SU-DHL-6 (cell line): ENCODE measurements at regions not wholly inside any gene's neighbourhood (a gene's known extent, or its start where the extent isn't known, plus 50 kb on each side); places are given as distances from the start of the nearest gene placed in this dataset.

Source experiments
- H2AFZ ChIP-seq: fragments of 200-600 bp; sonication (generic); 2 replicates; pipeline ENCODE4 v1.6.1; 2014; ENCODE audit warnings: low read depth, mild to moderate bottlenecking, moderate library complexity, mixed read lengths, antibody characterized with exemption, low read length; ENCODE audit not compliant: severe bottlenecking
- H3F3A ChIP-seq: fragments of 200-600 bp; shearing (Covaris generic); 2 replicates; pipeline ENCODE4 v1.6.0; 2016; ENCODE audit warnings: antibody characterized with exemption, mild to moderate bottlenecking; ENCODE audit not compliant: insufficient read depth
- H3K27ac ChIP-seq: fragments of 200-600 bp; sonication (generic); 2 replicates; pipeline ENCODE4 v1.5.1; 2016; ENCODE audit warnings: low read depth, mild to moderate bottlenecking, low read length, moderate library complexity, mixed read lengths
- H3K27me3 ChIP-seq: fragments of 200-600 bp; sonication (generic), shearing (Covaris generic); 2 replicates; pipeline ENCODE4 v1.6.0; 2014; ENCODE audit warnings: mild to moderate bottlenecking, low read length
- H3K36me3 ChIP-seq: fragments of 200-600 bp; sonication (generic); 2 replicates; pipeline ENCODE4 v1.6.1; 2014; ENCODE audit warnings: mild to moderate bottlenecking, low read length, mixed read lengths
- H3K4me2 ChIP-seq: fragments of 300-600, 200-600 bp; shearing (Covaris generic), sonication (generic); 2 replicates; pipeline ENCODE4 v1.6.0; 2014; ENCODE audit warnings: low read length, low read depth, mild to moderate bottlenecking; ENCODE audit not compliant: poor library complexity, severe bottlenecking
- H3K4me3 ChIP-seq: fragments of 200-600 bp; sonication (generic); 2 replicates; pipeline ENCODE4 v1.5.1; 2014; ENCODE audit warnings: antibody characterized with exemption, low read length, mild to moderate bottlenecking, mixed read lengths; ENCODE audit not compliant: insufficient read depth, poor library complexity, severe bottlenecking
- H3K79me2 ChIP-seq: fragments of 200-600 bp; sonication (generic); 2 replicates; pipeline ENCODE4 v1.6.1; 2014; ENCODE audit warnings: mild to moderate bottlenecking, low read length, moderate library complexity; ENCODE audit not compliant: insufficient read depth
- H3K9ac ChIP-seq: fragments of 200-600 bp; sonication (generic); 2 replicates; pipeline ENCODE4 v1.7.0; 2014; ENCODE audit warnings: mild to moderate bottlenecking, low read length
- H3K9me2 ChIP-seq: fragments of 200-600 bp; sonication (generic); replicated peaks from 2 replicates; pipeline ENCODE4 v1.6.1; 2014; ENCODE audit warnings: low read length; ENCODE audit not compliant: insufficient read depth
- H3K9me3 ChIP-seq: fragments of 200-600 bp; sonication (generic); 2 replicates; pipeline ENCODE4 v1.6.1; 2014; ENCODE audit warnings: low read length, mixed read lengths; ENCODE audit not compliant: insufficient read depth
- H4K20me1 ChIP-seq: fragments of 200-600 bp; sonication (generic); 2 replicates; pipeline ENCODE4 v1.6.1; 2014; ENCODE audit warnings: low read depth, mild to moderate bottlenecking, antibody characterized with exemption, low read length, moderate library complexity, mixed read lengths
- CTCF ChIP-seq: fragments of 200-600 bp; sonication (generic); IDR thresholded peaks from one replicate; pipeline ENCODE4 v1.5.1; 2017; ENCODE audit warnings: antibody characterized with exemption, mild to moderate bottlenecking, low read length, moderate library complexity; ENCODE audit not compliant: insufficient read depth, poor library complexity, severe bottlenecking
- EZH2phosphoT487 ChIP-seq: fragments of 200-600 bp; sonication (generic), shearing (Covaris generic); conservative IDR thresholded peaks from 2 replicates; pipeline ENCODE4 v1.6.1; 2018; ENCODE audit warnings: mild to moderate bottlenecking, antibody characterized with exemption, low read length, moderate library complexity, mixed read lengths

GRCh38 chr12:83257726-83258125 lies 571.0 kb downstream of the TMTC2 start:
- H3K27me3 ChIP-seq: no peaks in the 10 kb centered on the region
- H3K9me3 ChIP-seq: no peaks in the 10 kb centered on the region

GRCh38 chr12:83256562-83256961 lies 569.9 kb downstream of the TMTC2 start:
- Histone ChIP-seq H3K9ac (no peak overlapping the region), H4K20me1 (no peaks in the 10 kb centered on the region), H3K9me3 (no peaks in the 10 kb centered on the region), H3K36me3 (no peaks in the 10 kb centered on the region), H3K27me3 (no peaks in the 10 kb centered on the region), H3K79me2 (no peaks in the 10 kb centered on the region), H3K9me2 (no peaks in the 10 kb centered on the region), H3K4me3 (no peak overlapping the region), H3K27ac (no peak overlapping the region), H3K4me2 (no peak overlapping the region), H2AFZ (peak overlapping the region; percentile 4), H3F3A (no peaks in the 10 kb centered on the region)
- TF ChIP-seq EZH2phosphoT487 (no peak), CTCF (no peak)

More at GRCh38 chr12:83257726-83258125, 571.0 kb downstream of the TMTC2 start:
- Histone ChIP-seq H3K4me2 (no peak overlapping the region), H3K4me3 (no peak overlapping the region), H2AFZ (no peak overlapping the region), H3K36me3 (no peaks in the 10 kb centered on the region), H3F3A (no peaks in the 10 kb centered on the region), H3K9me2 (no peaks in the 10 kb centered on the region), H4K20me1 (no peaks in the 10 kb centered on the region), H3K79me2 (no peaks in the 10 kb centered on the region), H3K9ac (no peak overlapping the region), H3K27ac (no peak overlapping the region)
- TF ChIP-seq CTCF: no peak
- TF ChIP-seq EZH2phosphoT487: no peak

DNA sequence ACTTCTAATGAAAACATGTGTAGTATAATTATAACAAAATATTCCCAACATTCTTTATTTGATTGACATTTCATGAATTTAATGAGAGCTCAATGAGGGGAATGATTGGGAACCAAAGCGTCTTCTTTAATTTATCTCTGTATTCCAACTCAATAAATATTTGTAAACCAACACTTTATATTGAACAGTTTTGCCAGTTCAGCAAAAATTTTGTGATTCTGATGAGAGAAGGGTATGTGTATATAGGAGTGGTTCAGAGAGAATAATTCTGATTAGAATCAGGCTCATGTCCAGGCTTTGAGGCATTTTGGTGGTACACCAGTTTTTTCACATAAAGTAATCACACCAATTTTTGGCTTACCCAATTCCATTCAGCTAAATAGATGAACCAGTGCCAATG lies 564.2 kb downstream of the TMTC2 start:
- no peak for TF ChIP-seq EZH2phosphoT487
- TF ChIP-seq CTCF: no peak
- Histone ChIP-seq H2AFZ (no peak overlapping the region), H4K20me1 (no peaks in the 10 kb centered on the region), H3K36me3 (no peaks in the 10 kb centered on the region), H3F3A (no peaks in the 10 kb centered on the region), H3K9me2 (no peaks in the 10 kb centered on the region), H3K27me3 (no peaks in the 10 kb centered on the region), H3K79me2 (no peaks in the 10 kb centered on the region), H3K4me3 (no peak overlapping the region), H3K4me2 (no peak overlapping the region), H3K9me3 (no peaks in the 10 kb centered on the region), H3K27ac (no peak overlapping the region), H3K9ac (no peak overlapping the region)

DNA sequence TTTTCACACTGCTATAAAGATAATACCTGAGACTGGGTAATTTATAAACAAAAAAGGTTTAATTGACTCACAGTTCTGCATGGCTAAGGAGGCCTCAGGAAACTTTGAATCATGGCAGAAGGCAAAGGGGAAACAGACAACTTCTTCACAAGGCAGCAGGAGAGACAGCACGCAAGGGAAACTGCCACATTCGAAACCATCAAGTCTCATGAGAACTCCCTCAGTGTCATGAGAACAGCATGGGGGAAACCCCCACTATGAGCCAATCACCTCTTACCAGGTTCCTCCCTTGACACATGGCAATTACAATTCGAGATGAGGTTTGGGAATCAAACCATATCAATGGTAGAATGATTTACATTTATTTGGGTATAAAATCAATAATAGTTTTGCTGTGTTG lies 558.5 kb downstream of the TMTC2 start:
- H4K20me1 ChIP-seq: no peaks in the 10 kb centered on the region
- H3K9me3 ChIP-seq: no peaks in the 10 kb centered on the region
- no peak overlapping the region for H3K9ac ChIP-seq
- H3K79me2 ChIP-seq: no peaks in the 10 kb centered on the region
- no peaks in the 10 kb centered on the region for H3F3A ChIP-seq
- H3K36me3 ChIP-seq: no peaks in the 10 kb centered on the region
- TF ChIP-seq CTCF (no peak), EZH2phosphoT487 (no peak)
- H3K27me3 ChIP-seq: no peaks in the 10 kb centered on the region
- H2AFZ ChIP-seq: no peak overlapping the region
- H3K9me2 ChIP-seq: no peaks in the 10 kb centered on the region
- H3K27ac ChIP-seq: no peak overlapping the region
- H3K4me3 ChIP-seq: no peak overlapping the region
- no peak overlapping the region for H3K4me2 ChIP-seq
